GM21390 (cell line): ENCODE measurements at regions not wholly inside any gene's neighbourhood (a gene's known extent, or its start where the extent isn't known, plus 50 kb on each side); places are given as distances from the start of the nearest gene placed in this dataset.

Experiments used
- ATAC-seq: cut with Tn5 transposase; IDR thresholded peaks from one replicate; pipeline ENCODE4 v1.9.1; 2021; ENCODE audit not compliant: unreplicated experiment

DNA sequence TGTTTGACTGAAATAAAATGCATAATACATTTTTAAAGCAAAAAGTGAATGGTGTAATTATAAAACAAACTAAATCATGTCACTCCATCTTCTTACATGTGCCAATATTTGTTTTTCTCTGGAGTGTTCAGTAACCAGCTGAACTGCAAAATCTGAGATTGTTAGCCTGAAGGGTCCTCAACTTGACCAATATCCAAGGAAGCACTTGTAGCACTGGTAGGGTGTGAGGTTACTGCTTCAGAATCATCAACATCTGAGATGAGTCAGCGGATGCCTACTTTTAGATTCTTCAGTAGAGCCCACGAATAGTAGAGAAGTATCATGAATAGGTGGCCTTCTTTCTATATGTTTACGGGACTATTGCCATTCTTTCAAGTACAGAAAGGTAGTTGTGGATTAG is 226.7 kb downstream of the TLE4 start:
- no peak for ATAC-seq

DNA sequence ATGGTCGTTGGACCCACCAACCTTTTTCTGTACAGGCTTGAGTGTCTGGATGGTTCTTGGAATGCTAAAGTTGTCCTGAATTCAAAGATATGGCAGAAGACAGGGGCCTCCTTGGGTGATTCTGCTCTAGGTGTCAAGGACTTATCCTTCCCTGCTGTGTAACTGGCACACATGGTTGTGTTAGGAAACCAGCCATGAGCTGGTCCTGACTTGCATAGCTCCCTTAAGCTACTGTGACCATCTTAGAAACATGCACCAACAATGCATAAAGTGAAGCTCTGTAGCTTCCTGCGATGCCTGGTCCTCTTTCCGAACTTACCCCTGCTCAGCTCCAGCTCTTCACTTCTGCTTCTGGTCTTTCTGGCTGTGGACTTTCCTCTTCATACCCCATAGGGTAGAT is 224.6 kb downstream of the TLE4 start:
- ATAC-seq, result no peak

DNA sequence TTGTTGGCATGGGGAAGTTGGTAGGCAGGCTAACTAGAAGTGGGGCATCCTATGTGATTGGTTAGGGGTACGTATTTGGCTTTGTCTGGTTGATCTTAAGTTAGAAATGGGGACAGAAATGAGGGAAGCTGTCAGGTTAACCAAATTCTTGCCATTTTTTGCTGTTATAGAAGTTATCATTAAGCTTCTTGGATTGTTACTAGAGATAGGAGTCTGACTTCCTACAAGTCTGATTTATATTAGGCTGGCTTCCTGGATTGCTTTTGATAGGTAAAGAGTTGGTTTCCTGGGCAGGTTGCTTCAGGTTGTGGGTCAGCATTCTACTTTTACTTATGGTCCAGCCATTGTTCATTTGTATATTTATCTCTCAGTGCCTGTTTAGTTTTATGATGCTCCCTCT is 216.9 kb downstream of the TLE4 start:
- ATAC-seq, result no peak

DNA sequence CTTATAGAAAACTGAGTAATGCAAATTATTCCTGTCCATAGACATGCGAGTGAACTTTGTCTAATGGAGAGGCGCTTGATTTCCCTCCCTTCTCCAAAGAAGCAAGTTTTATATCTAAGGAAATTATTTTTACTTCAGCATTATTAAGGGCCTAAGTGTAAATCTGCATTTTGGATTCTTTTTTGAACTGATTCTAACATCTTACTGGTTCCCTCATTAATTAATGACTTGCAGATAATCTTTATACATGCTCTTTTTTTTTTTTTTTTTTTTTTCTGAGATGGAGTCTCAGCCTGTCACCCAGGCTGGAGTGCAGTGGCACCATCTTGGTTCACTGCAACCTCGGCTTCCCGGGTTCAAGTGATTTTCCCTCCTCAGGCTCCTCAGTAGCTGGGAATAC is 209.5 kb downstream of the TLE4 start:
- ATAC-seq, result no peak

DNA sequence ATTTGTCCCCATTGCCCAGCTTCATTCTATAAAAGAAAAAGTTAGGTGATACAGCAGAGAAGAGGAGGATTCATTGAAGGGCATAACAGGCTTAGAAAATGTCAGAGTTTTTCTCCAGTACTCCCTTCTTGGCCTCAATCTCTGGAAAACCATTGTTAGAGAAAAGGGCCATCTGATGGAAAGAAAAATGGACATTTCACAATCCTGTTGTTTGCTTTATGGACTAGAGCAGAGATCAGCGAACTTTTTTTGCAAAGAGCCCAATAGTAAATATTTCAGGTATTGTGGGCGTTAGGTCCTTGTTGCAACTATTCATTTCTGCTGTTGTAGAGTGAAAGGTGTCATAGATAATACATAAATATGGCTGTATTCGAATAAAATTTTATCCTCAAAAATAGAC is 208.8 kb downstream of the TLE4 start:
- no peak for ATAC-seq

DNA sequence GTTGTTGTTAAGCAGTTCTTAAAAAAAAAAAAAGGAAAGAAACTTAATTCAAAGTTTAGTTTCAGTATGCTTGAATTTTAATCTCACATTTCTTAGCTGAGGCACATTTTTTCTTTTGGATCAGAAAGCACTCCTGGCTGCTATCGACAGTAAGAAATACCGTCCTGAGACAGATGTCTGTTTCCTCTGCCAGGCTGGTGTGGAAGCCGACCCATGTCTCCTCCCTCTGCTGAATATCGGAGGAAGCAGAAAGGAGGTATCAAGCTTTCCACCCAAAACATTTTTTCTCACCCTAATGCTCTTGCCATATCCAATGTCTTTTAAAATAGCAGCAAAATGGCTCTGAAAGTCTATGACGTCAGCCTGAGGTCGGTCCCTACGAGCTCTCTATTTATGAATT is 208.1 kb downstream of the TLE4 start:
- no peak for ATAC-seq

DNA sequence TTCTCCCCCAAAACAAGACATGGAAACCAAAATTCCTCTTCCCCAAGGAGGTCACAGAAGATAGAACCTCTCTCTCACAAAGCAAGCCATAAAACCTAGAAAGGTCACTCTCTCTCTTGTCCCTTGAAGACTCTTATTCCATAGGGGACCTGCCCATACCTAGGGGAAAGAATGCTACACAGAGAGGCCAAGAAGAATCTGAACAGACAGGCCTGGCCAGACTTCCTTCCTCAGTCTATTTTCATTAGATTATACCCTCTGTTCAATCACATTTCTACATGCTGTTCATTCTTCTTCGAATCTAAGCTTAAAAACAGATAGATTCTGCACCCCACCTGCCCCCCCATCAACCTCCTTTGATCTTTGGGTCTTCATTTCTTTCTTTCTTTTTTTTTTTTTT is 206.8 kb downstream of the TLE4 start:
- no peak for ATAC-seq

DNA sequence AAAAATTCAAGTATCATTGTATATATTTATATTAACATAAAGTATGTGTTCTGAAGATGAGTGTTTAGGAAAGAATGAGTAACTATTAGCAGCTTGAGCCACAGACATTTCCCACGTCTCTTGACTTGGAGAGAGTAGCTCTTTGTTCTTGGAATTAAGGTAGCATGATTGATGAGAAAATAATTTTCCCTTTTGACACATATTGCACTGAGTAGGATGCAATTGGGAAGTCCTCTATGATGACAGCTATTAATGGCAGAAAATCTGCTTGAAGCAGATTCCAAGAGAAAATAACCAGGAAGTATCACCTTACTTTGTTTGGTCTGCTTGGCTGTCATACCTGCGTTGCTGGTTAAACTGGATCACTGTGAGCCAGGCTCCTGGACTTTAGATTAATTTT is 204.8 kb downstream of the TLE4 start:
- no peak for ATAC-seq
